NCI-H774 (cell line): ENCODE measurements at regions not wholly inside any gene's neighbourhood (a gene's known extent, or its start where the extent isn't known, plus 50 kb on each side); places are given as distances from the start of the nearest gene placed in this dataset.
"Not testable (repeated sequence)": the region's sequence is repeated elsewhere in the genome, so short reads cannot be mapped to it uniquely, and the experiment has no call there.

Experiments used
- DNase-seq: peaks from one replicate; lab custom pipeline; 2025; lab: John Stamatoyannopoulos, UW

DNA sequence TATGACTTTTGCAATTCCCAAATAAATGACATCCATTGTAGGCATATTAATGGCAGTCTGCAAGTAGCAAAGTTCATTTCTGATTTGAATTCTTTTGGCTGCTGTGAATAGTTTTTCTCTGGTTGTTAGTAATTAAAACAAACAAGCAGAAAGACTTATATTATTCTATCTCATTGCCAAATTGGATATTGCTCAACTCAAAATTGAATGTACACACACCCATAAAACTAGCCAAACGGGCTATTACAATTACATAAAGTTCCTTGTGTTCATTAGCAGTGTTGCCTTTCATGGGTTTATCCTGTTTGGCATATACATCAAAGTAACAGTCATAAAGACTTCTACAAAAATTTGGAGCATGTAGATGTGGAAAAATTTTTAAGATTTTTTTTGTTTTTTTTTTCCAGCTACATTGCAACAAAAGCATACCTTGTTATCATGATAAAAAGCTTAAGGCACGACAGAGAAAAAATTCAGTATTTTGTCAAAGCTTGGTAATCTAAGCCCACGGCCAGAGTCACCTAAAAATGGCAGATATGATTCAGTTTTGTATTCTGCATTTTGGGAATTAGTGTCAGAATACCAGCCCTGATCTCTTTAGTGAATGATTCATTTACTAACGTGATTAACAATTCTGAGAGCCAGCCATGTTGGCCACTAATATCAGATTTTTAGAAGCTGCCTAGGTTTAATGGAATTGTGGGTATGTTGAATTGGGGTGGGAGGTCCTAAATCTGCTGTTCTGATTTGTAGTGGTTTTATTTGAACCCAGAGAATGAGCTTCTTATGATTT is 108.4 kb downstream of the KLF5 start:
- no peak for DNase-seq

- no peak for DNase-seq
Measured at GRCh38 chr13:73166204-73166603, 107.4 kb downstream of the KLF5 start.

DNA sequence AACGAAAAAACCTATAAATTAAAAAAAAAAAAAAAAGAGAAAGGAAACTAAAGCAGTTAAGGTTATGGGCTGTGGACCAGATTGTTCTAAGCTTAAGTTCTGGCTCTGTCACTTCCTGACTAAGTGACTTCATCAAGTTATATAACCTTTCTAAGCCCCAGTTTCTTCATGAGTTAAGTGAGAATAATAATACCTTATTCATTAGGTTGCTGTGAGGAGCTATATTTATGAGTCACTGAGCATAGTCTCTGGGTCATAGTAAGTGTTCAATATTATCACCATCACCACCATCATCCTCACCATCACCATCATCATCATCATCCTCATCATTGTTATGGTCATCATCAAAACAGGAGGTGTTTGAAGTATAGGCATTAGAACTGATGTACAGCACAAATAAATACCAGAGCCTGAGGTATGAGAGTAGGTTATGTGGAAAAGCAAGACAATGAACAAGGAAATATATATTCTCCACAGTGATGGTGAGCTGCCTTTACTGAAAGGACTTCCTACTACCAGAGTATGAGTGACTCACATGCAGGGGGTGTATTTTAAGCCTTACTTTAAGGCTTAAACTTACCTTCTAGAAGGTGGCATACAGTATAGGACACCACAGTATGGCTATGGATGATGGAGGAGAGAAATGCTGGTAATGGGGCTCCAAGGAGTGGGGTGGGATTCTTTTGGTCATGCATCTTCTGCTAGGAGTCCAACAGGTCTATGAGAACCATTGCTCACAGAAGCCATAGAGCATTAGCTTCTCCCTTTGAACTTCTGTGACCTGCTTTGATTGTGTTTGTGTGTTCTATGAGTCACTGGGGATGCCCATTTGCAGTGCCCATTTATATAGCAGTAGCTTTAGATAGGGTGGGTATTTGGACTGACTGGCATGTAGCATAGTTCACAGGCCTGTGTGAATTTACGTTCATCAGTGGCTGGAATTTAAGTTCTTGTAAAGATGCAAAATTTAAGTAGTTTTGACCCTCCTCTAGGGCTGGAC is 104.4 kb downstream of the KLF5 start:
- no peak for DNase-seq

GRCh38 chr13:73160371-73161031 is 101.7 kb downstream of the KLF5 start:
- not testable (repeated sequence) for DNase-seq

DNA sequence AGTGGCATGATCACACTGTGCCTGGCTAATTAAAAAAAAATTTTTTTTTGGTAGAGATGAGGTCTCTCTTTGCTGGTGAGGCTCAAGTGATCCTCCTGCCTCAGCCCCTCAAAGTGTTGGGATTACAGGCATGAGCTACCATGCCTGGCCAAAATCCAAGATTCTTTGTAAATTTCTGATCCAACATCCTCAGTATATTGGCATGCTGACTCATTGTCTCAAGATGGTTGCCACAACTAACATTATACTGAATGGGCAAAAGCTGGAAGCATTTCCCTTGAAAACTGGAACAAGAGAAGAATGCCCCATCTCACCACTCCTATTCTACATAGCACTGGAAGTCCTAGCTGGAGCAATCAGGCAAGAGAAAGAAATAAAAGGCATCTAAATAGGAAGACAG is 100.0 kb downstream of the KLF5 start:
- no peak for DNase-seq

DNA sequence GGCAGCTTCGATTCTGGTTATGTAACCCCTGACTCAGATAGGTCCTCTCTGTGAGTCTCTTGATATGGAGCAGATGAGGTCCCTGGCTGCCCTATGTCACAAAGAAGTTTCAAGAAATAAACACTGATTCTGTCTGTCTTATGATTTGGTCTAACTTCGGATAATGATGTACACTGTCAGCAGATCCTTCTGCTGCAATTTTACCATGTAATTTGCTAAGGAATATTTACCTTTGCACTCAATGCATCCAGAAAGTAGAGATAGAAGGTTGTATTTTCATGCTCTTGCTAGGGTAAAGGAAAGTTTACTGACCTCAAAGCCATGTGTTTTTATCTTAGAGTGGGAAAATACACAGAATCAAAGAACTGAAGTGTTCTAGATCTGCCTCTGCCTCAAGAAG is 98.2 kb downstream of the KLF5 start:
- DNase-seq: no peak

DNA sequence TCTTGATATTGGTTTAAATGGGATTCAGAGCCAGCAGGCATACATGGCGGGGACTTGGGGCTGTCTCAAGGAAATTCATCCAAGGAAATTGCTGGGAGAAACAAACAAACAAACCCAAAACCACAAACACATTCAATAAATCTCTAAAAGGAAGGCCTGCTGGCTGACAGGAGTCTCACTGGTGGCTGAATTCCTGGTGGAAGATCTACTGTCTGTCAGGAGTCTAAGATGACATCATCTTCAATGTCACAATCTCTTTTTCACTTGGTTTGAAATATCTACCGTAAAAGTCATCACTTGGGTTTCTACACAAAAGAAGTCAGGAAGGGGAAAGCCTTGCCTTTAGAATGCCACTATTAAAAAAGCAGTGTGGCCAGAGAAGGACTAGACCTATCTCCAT is 87.9 kb downstream of the KLF5 start:
- no peak for DNase-seq

DNA sequence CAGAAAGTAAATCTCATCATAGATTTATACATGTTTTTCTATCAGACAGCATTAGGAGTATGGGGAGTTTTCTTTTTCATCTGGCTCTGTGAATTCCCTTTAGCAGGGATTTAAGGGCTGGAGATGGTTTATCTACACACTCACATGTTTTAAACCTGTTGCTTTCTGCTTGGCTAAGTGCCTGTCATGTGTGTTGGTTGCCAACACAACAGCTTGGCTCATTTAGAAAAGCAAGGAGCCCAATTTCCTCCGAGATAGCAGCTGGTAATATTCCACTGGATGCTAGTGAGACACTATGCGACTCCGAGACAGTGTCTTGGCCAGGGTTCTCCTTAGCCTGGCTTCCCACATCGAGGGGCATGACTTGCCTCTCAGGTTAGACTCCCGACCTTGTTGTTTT is 83.3 kb downstream of the KLF5 start:
- no peak for DNase-seq

DNA sequence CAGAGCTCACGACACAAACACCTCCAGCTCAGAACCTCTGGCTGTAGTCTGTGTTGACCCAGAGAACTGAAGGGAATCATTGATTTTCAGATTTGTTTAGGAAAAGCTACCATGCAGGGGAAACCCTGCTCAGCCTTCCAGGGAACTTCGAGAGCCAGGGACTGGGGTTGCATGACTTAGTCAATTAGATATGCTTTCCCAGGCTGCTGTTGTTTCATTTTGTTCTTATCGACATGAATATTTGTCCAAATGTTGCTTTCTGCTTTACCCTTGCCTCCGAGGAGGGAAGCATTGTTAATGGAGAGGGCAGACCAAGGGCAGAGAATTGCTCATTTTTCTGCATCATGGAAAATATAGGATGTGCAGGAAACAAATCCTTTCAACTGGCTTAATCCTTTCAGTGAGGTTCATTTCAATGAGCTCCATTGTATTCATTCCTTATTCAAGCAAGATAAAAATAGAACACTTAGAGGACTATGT is 82.5 kb downstream of the KLF5 start:
- no peak for DNase-seq

GRCh38 chr13:73140801-73141200 is 82.0 kb downstream of the KLF5 start:
- no peak for DNase-seq

GRCh38 chr13:73138638-73139491 is 80.1 kb downstream of the KLF5 start:
- DNase-seq: no peak

DNA sequence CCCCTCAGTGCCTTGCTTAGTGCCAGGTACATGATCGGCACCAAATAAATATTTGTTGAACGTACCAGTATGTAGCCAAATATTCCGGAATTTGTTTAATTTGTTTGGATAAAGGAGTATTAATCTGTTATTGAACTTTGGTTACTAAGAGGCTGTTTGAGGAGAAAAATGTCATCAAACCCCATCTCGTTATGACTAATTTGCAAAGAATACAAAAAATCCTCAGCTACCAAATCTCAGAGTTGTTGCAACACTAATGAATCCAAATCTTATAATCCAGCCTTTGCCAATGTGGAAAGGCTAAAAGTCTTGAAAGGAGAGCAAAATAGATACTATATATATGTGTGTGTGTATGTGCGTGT is 79.5 kb downstream of the KLF5 start:
- no peak for DNase-seq

DNA sequence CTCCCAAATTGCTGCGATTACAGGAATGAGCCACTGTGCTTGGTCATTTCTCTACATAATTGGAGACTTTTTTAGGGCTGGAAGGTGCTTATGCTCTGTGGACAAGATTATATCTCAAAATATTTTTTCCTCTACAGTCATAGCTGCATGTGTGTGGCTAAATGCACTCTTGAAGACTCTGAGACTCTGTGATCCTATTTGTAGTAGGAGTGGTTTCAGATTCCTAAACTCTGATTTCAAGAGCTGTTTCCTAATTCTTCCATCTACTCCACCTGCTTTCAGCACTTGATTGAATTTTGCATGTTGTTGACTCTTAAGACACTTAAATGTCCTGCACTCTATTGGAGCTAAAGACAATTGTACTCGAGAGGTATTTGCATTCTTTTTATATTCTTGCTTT is 78.0 kb downstream of the KLF5 start:
- no peak for DNase-seq

GRCh38 chr13:73133531-73133930 is 74.7 kb downstream of the KLF5 start:
- DNase-seq: no peak

GRCh38 chr13:73131247-73131646 is 72.4 kb downstream of the KLF5 start:
- DNase-seq: no peak

DNA sequence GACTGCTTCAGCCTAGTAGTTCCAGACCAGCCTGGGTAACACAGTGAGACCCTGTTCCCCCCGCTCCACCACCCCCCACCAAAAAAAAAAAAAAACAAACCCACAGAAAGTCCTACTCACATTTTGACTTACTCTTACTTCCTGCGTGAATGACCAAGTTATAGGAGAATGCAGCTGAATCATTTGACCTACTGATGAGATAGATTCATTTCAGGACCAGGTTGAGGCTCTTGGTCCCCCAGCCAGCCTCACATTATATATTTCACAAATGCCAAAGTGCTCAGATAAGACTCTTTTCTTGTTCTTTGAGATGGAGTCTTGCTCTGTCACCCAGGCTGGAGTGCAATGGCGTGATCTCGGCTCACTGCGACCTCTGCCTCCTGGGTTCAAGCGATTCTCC is 70.2 kb downstream of the KLF5 start:
- DNase-seq: no peak
